ENCODE measurements at regions not wholly inside any gene's neighbourhood (a gene's known extent, or its start where the extent isn't known, plus 50 kb on each side); places are given as distances from the start of the nearest gene placed in this dataset.

DNA sequence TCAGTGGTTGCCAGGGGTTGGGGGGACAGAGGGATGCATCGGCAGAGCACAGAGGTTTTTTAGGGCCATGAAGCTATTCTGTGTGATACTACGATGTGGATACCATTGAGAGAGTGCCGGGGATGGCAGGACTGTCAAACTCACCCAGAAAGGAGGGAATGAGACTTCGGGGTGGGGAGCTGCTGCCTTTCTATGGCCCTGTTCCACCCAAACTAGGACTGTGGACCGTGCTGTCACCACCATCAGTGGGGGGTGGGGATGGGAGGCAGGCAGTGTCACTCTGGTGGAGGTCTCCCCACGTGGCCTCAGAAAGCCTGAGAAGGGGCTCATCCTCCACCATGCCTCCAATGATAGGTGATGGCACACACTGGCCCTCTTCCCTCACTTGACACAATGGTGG, 146.2 kb downstream of the PTPN20 start:
- TF ChIP-seq POLR2AphosphoS5 (IDR thresholded peaks at IDR 0.05; ENCODE audit: low read depth, low read length) (no peak), SIN3A (IDR thresholded peaks at IDR 0.05; ENCODE audit: borderline replicate concordance, insufficient read depth, low read depth, low read length) (no peak)
- TF ChIP-seq, protein P1, sequence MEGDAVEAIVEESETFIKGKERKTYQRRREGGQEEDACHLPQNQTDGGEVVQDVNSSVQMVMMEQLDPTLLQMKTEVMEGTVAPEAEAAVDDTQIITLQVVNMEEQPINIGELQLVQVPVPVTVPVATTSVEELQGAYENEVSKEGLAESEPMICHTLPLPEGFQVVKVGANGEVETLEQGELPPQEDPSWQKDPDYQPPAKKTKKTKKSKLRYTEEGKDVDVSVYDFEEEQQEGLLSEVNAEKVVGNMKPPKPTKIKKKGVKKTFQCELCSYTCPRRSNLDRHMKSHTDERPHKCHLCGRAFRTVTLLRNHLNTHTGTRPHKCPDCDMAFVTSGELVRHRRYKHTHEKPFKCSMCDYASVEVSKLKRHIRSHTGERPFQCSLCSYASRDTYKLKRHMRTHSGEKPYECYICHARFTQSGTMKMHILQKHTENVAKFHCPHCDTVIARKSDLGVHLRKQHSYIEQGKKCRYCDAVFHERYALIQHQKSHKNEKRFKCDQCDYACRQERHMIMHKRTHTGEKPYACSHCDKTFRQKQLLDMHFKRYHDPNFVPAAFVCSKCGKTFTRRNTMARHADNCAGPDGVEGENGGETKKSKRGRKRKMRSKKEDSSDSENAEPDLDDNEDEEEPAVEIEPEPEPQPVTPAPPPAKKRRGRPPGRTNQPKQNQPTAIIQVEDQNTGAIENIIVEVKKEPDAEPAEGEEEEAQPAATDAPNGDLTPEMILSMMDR (IDR thresholded peaks at IDR 0.05): no peak
